ENCODE measurements at regions not wholly inside any gene's neighbourhood (a gene's known extent, or its start where the extent isn't known, plus 50 kb on each side); places are given as distances from the start of the nearest gene placed in this dataset.

DNA sequence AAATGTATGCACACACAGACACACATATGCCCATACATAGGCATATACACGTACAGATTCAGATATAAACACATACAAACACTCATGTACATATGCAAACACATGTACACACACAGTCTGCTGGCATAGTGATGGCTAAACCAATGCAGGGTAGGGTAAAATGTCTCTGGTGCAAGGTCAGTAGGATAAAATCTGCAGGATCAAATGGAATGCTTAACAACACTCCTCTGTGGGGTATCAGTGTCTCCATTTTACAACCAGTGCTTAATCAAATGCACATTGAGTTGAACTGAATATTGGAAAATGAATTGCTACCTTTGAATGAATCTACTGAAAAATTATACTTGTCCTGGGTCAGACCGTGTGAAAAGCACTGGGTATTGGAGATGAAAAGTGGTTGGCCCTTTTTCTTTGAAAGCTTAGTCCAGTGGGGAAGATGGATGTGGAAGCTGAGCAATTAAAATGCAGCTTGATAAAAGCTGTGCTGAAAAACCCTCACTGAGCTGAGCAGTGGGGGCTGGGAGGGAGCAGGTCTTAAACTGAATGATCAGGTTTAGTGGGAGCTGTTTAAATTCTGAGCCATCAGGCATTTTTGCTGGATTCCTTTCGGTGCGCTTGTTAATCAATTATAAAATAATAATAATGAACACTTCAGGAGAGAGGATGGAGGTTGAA lies 314.7 kb downstream of the HAPSTR1 start:
- no peaks in the 10 kb centered on the region for H3K9me3 ChIP-seq (ENCODE audit: control insufficient read depth in 4 of 4, low read length in 3 of 4)
- H3K27me3 ChIP-seq (ENCODE audit: control insufficient read depth in 4 of 4, insufficient read depth in 4 of 4, low read length in 3 of 4): no peaks in the 10 kb centered on the region
- no peak for DNase-seq (ENCODE audit: low spot score)
- no peaks in the 10 kb centered on the region for H3K4me1 ChIP-seq (ENCODE audit: control insufficient read depth in 4 of 4, insufficient read depth in 4 of 4, low read length in 3 of 4)
- no peak overlapping the region for H3K9ac ChIP-seq (ENCODE audit: low read depth in 1 of 2, low read length in 2 of 2)
- H3K36me3 ChIP-seq (ENCODE audit: control insufficient read depth in 4 of 4, insufficient read depth in 3 of 4, low read depth in 1 of 4, low read length in 3 of 4): no peaks in the 10 kb centered on the region
- H3K4me3 ChIP-seq (ENCODE audit: low read depth in 1 of 3, low read length in 3 of 3): no peak overlapping the region
- TF ChIP-seq TAF1 (conservative IDR thresholded peaks at IDR 0.05) (no peak), FOXA2 (IDR thresholded peaks at IDR 0.05) (no peak), RAD21 (IDR thresholded peaks at IDR 0.05) (no peak), SP1 (IDR thresholded peaks at IDR 0.05) (no peak), YY1 (IDR thresholded peaks at IDR 0.05) (no peak), HNF4A (conservative IDR thresholded peaks at IDR 0.05) (no peak)
- TF ChIP-seq, protein P1, sequence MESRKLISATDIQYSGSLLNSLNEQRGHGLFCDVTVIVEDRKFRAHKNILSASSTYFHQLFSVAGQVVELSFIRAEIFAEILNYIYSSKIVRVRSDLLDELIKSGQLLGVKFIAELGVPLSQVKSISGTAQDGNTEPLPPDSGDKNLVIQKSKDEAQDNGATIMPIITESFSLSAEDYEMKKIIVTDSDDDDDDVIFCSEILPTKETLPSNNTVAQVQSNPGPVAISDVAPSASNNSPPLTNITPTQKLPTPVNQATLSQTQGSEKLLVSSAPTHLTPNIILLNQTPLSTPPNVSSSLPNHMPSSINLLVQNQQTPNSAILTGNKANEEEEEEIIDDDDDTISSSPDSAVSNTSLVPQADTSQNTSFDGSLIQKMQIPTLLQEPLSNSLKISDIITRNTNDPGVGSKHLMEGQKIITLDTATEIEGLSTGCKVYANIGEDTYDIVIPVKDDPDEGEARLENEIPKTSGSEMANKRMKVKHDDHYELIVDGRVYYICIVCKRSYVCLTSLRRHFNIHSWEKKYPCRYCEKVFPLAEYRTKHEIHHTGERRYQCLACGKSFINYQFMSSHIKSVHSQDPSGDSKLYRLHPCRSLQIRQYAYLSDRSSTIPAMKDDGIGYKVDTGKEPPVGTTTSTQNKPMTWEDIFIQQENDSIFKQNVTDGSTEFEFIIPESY (IDR thresholded peaks at IDR 0.05): no peak
- TF ChIP-seq, protein P2, sequence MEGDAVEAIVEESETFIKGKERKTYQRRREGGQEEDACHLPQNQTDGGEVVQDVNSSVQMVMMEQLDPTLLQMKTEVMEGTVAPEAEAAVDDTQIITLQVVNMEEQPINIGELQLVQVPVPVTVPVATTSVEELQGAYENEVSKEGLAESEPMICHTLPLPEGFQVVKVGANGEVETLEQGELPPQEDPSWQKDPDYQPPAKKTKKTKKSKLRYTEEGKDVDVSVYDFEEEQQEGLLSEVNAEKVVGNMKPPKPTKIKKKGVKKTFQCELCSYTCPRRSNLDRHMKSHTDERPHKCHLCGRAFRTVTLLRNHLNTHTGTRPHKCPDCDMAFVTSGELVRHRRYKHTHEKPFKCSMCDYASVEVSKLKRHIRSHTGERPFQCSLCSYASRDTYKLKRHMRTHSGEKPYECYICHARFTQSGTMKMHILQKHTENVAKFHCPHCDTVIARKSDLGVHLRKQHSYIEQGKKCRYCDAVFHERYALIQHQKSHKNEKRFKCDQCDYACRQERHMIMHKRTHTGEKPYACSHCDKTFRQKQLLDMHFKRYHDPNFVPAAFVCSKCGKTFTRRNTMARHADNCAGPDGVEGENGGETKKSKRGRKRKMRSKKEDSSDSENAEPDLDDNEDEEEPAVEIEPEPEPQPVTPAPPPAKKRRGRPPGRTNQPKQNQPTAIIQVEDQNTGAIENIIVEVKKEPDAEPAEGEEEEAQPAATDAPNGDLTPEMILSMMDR (IDR thresholded peaks at IDR 0.05; ENCODE audit: low read depth, low read length, missing input control): no peak
- H3K27ac ChIP-seq (ENCODE audit: low read depth in 1 of 2, low read length in 2 of 2): no peak overlapping the region
- 86% methylated on average over 4 of the region's 4 CpGs for WGBS

DNA sequence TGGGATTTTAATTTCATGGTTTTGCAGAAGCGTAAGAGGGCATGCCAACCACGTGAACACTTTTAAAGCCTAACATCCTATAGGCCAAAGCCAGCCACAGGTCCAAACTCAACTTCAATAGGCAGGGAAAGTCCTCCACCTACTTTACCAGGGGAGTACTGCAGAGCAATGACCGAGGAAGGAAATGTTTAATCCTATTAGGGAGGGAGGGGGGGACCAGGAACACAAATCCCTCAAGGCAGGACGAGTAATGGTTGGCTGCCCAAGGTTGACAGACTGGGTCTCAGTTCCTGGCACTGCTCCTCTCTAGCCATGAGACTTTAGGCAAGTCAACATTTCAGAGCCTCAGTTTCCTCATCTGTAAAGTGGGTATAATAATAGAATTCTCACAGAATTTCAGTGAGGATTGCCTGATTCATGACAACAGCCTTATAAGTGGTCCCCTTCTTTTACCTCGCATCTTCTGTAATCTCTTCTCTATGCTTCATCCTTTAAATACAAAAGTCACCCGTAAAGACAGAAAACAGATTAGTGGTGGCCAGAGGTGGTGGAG lies 315.8 kb downstream of the HAPSTR1 start:
- H3K27ac ChIP-seq (ENCODE audit: low read depth in 1 of 2, low read length in 2 of 2): no peak overlapping the region
- no peaks in the 10 kb centered on the region for H3K36me3 ChIP-seq (ENCODE audit: control insufficient read depth in 4 of 4, insufficient read depth in 3 of 4, low read depth in 1 of 4, low read length in 3 of 4)
- H3K9ac ChIP-seq (ENCODE audit: low read depth in 1 of 2, low read length in 2 of 2): no peak overlapping the region
- H3K27me3 ChIP-seq (ENCODE audit: control insufficient read depth in 4 of 4, insufficient read depth in 4 of 4, low read length in 3 of 4): no peaks in the 10 kb centered on the region
- TF ChIP-seq RAD21 (IDR thresholded peaks at IDR 0.05) (no peak), FOXA1 (IDR thresholded peaks at IDR 0.05) (no peak), EGR1 (IDR thresholded peaks at IDR 0.05; ENCODE audit: low read depth in 2 of 2) (no peak), FOXA2 (IDR thresholded peaks at IDR 0.05) (no peak), SP1 (IDR thresholded peaks at IDR 0.05) (no peak), JUND (IDR thresholded peaks at IDR 0.05) (no peak), HNF4G (IDR thresholded peaks at IDR 0.05) (no peak), HNF4A (conservative IDR thresholded peaks at IDR 0.05) (no peak), TAF1 (conservative IDR thresholded peaks at IDR 0.05) (no peak), GABPA (IDR thresholded peaks at IDR 0.05 in 1 of 2, conservative IDR thresholded peaks at IDR 0.05 in 1 of 2) (no peak), NR2F2 (IDR thresholded peaks at IDR 0.05) (no peak)
- TF ChIP-seq, protein P3, sequence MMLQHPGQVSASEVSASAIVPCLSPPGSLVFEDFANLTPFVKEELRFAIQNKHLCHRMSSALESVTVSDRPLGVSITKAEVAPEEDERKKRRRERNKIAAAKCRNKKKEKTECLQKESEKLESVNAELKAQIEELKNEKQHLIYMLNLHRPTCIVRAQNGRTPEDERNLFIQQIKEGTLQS (IDR thresholded peaks at IDR 0.05): no peak
- TF ChIP-seq, protein P1 (IDR thresholded peaks at IDR 0.05): no peak
- TF ChIP-seq, protein P4, sequence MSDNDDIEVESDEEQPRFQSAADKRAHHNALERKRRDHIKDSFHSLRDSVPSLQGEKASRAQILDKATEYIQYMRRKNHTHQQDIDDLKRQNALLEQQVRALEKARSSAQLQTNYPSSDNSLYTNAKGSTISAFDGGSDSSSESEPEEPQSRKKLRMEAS (IDR thresholded peaks at IDR 0.05): no peak
- 91% methylated on average over 6 of the region's 6 CpGs for WGBS
- no peaks in the 10 kb centered on the region for H3K9me3 ChIP-seq (ENCODE audit: control insufficient read depth in 4 of 4, low read length in 3 of 4)
- no peak overlapping the region for H3K4me3 ChIP-seq (ENCODE audit: low read depth in 1 of 3, low read length in 3 of 3)
- DNase-seq (ENCODE audit: low spot score): no peak
- H3K4me1 ChIP-seq (ENCODE audit: control insufficient read depth in 4 of 4, insufficient read depth in 4 of 4, low read length in 3 of 4): peaks cover 0 to 1% (median under 1%) of the 10 kb centered on the region in 4 donors

Measured in liver (tissue), 8 donors.